Activated CD4-positive, alpha-beta T cell treated with anti-CD3 and anti-CD28 coated beads, Interleukin-2, amount 10 ng/mL, durations not matched to agents 24 days and 14 days (primary cell): ENCODE measurements at regions not wholly inside any gene's neighbourhood (a gene's known extent, or its start where the extent isn't known, plus 50 kb on each side); places are given as distances from the start of the nearest gene placed in this dataset.

ENCODE experiments used
- DNase-seq: peaks from one replicate; pipeline ENCODE4 v3.0.0; 2022
- H3K27ac Mint-ChIP-seq: one replicate; pipeline ENCODE4 v1.8.0; 2022; ENCODE audit warnings: mild to moderate bottlenecking, mixed read lengths
- H3K27me3 Mint-ChIP-seq: one replicate; pipeline ENCODE4 v1.8.0; 2022; ENCODE audit warnings: mixed read lengths
- H3K36me3 Mint-ChIP-seq: one replicate; pipeline ENCODE4 v1.8.0; 2022; ENCODE audit warnings: low read depth, mild to moderate bottlenecking, mixed read lengths
- H3K4me1 Mint-ChIP-seq: one replicate; pipeline ENCODE4 v1.8.0; 2021; ENCODE audit warnings: mixed read lengths
- H3K4me3 Mint-ChIP-seq: one replicate; pipeline ENCODE4 v1.8.0; 2022; ENCODE audit warnings: mild to moderate bottlenecking, moderate library complexity, mixed read lengths
- H3K9me3 Mint-ChIP-seq: one replicate; pipeline ENCODE4 v1.8.0; 2021; ENCODE audit warnings: mixed read lengths
- intact Hi-C: fragments of 100-400 bp; cut with micrococcal nuclease; formaldehyde crosslinking; loops from one replicate; pipeline ENCODE4 v1.15.1; 2023

- no peaks in the 10 kb centered on the region for H3K36me3 Mint-ChIP-seq
- H3K4me1 Mint-ChIP-seq = no peaks in the 10 kb centered on the region
- intact Hi-C loops = no loop called here
- no peaks in the 10 kb centered on the region for H3K9me3 Mint-ChIP-seq
- DNase-seq = no peak
- H3K27me3 Mint-ChIP-seq = no peaks in the 10 kb centered on the region
- no peak overlapping the region for H3K4me3 Mint-ChIP-seq
- H3K27ac Mint-ChIP-seq = no peak overlapping the region
Measured at GRCh38 chr13:105492216-105492615, 1043.2 kb downstream of the EFNB2 start.

- no peak for DNase-seq
- Mint-ChIP-seq H3K4me1 (no peaks in the 10 kb centered on the region), H3K4me3 (no peak overlapping the region), H3K27ac (no peak overlapping the region), H3K36me3 (no peaks in the 10 kb centered on the region), H3K9me3 (no peaks in the 10 kb centered on the region), H3K27me3 (no peaks in the 10 kb centered on the region)
- intact Hi-C loops = no loop called here
Measured at GRCh38 chr13:105491345-105491744, 1044.1 kb downstream of the EFNB2 start.

GRCh38 chr13:105485081-105485480, 1050.4 kb downstream of the EFNB2 start:
- intact Hi-C loops = no loop called here
- no peaks in the 10 kb centered on the region for H3K4me1 Mint-ChIP-seq
- H3K4me3 Mint-ChIP-seq = no peak overlapping the region
- H3K36me3 Mint-ChIP-seq = no peaks in the 10 kb centered on the region
- no peak overlapping the region for H3K27ac Mint-ChIP-seq
- H3K27me3 Mint-ChIP-seq = no peaks in the 10 kb centered on the region
- DNase-seq = no peak
- no peaks in the 10 kb centered on the region for H3K9me3 Mint-ChIP-seq

- Mint-ChIP-seq H3K4me1 (no peaks in the 10 kb centered on the region), H3K27ac (no peak overlapping the region), H3K36me3 (no peaks in the 10 kb centered on the region), H3K27me3 (no peaks in the 10 kb centered on the region), H3K4me3 (no peak overlapping the region), H3K9me3 (no peaks in the 10 kb centered on the region)
- DNase-seq = no peak
- intact Hi-C loops = no loop called here
Measured at GRCh38 chr13:105474983-105475610, 1060.4 kb downstream of the EFNB2 start.

- no peak overlapping the region for H3K4me3 Mint-ChIP-seq
- intact Hi-C loops = no loop called here
Measured at GRCh38 chr13:105471673-105472072, 1063.8 kb downstream of the EFNB2 start.

GRCh38 chr13:105466376-105466775, 1069.1 kb downstream of the EFNB2 start:
- intact Hi-C loops = no loop called here

More at GRCh38 chr13:105471673-105472072, 1063.8 kb downstream of the EFNB2 start:
- Mint-ChIP-seq H3K27me3 (no peaks in the 10 kb centered on the region), H3K9me3 (no peaks in the 10 kb centered on the region), H3K27ac (no peak overlapping the region), H3K36me3 (no peaks in the 10 kb centered on the region), H3K4me1 (no peaks in the 10 kb centered on the region)
- no peak for DNase-seq

GRCh38 chr13:105465745-105466144, 1069.7 kb downstream of the EFNB2 start, which contains the start of gene DAOA:
Gene DAOA (plus strand): TSS chr13:105466045.
- Mint-ChIP-seq H3K36me3 (no peaks in the 10 kb centered on the region), H3K27ac (no peak within 1 kb of the TSS), H3K27me3 (no peaks in the 10 kb centered on the region), H3K9me3 (no peaks in the 10 kb centered on the region), H3K4me3 (no peak within 1 kb of the TSS), H3K4me1 (no peaks in the 10 kb centered on the region)
- DNase-seq = no peak
- intact Hi-C loops = no loop called here

More at GRCh38 chr13:105466376-105466775, 1069.1 kb downstream of the EFNB2 start:
- Mint-ChIP-seq H3K36me3 (no peaks in the 10 kb centered on the region), H3K27ac (no peak overlapping the region), H3K4me3 (no peak overlapping the region), H3K9me3 (no peaks in the 10 kb centered on the region), H3K4me1 (no peaks in the 10 kb centered on the region), H3K27me3 (no peaks in the 10 kb centered on the region)
- DNase-seq = no peak

- H3K27me3 Mint-ChIP-seq = no peaks in the 10 kb centered on the region
Measured at GRCh38 chr13:105465251-105465650, 1070.2 kb downstream of the EFNB2 start.

GRCh38 chr13:105464249-105464648, 1071.2 kb downstream of the EFNB2 start:
- Mint-ChIP-seq H3K36me3 (no peaks in the 10 kb centered on the region), H3K27me3 (no peaks in the 10 kb centered on the region), H3K27ac (no peak overlapping the region), H3K4me3 (no peak overlapping the region), H3K9me3 (no peaks in the 10 kb centered on the region), H3K4me1 (no peaks in the 10 kb centered on the region)
- intact Hi-C loops = no loop called here
- no peak for DNase-seq

More at GRCh38 chr13:105465251-105465650, 1070.2 kb downstream of the EFNB2 start:
- Mint-ChIP-seq H3K4me3 (no peak overlapping the region), H3K27ac (no peak overlapping the region), H3K36me3 (no peaks in the 10 kb centered on the region), H3K9me3 (no peaks in the 10 kb centered on the region), H3K4me1 (no peaks in the 10 kb centered on the region)
- intact Hi-C loops = no loop called here
- no peak for DNase-seq

GRCh38 chr13:105463011-105463501, 1072.4 kb downstream of the EFNB2 start:
- Mint-ChIP-seq H3K4me1 (no peaks in the 10 kb centered on the region), H3K36me3 (no peaks in the 10 kb centered on the region), H3K4me3 (no peak overlapping the region), H3K27ac (no peak overlapping the region), H3K27me3 (no peaks in the 10 kb centered on the region), H3K9me3 (no peaks in the 10 kb centered on the region)
- no peak for DNase-seq
- intact Hi-C loops = no loop called here

GRCh38 chr13:105462098-105462497, 1073.4 kb downstream of the EFNB2 start:
- Mint-ChIP-seq H3K9me3 (no peaks in the 10 kb centered on the region), H3K4me3 (no peak overlapping the region), H3K4me1 (no peaks in the 10 kb centered on the region), H3K36me3 (no peaks in the 10 kb centered on the region), H3K27me3 (no peaks in the 10 kb centered on the region), H3K27ac (no peak overlapping the region)
- no peak for DNase-seq
- intact Hi-C loops = no loop called here

- Mint-ChIP-seq H3K27ac (no peak overlapping the region), H3K4me3 (no peak overlapping the region)
Measured at GRCh38 chr13:105452895-105453294, 1082.6 kb downstream of the EFNB2 start.

GRCh38 chr13:105450784-105451183, 1084.7 kb downstream of the EFNB2 start:
- peaks cover 3% of the 10 kb centered on the region for H3K9me3 Mint-ChIP-seq
- DNase-seq = no peak
- H3K27ac Mint-ChIP-seq = no peak overlapping the region
- no peaks in the 10 kb centered on the region for H3K4me1 Mint-ChIP-seq
- intact Hi-C loops = no loop called here
- no peak overlapping the region for H3K4me3 Mint-ChIP-seq
- H3K36me3 Mint-ChIP-seq = no peaks in the 10 kb centered on the region
- no peaks in the 10 kb centered on the region for H3K27me3 Mint-ChIP-seq

More at GRCh38 chr13:105452895-105453294, 1082.6 kb downstream of the EFNB2 start:
- H3K9me3 Mint-ChIP-seq = peaks cover 3% of the 10 kb centered on the region
- DNase-seq = no peak
- H3K36me3 Mint-ChIP-seq = no peaks in the 10 kb centered on the region
- H3K27me3 Mint-ChIP-seq = no peaks in the 10 kb centered on the region
- intact Hi-C loops = no loop called here
- H3K4me1 Mint-ChIP-seq = no peaks in the 10 kb centered on the region

GRCh38 chr13:105448811-105449210, 1086.7 kb downstream of the EFNB2 start:
- no peak overlapping the region for H3K4me3 Mint-ChIP-seq
- no peaks in the 10 kb centered on the region for H3K36me3 Mint-ChIP-seq
- intact Hi-C loops = no loop called here
- no peak overlapping the region for H3K27ac Mint-ChIP-seq
- no peaks in the 10 kb centered on the region for H3K4me1 Mint-ChIP-seq
- no peaks in the 10 kb centered on the region for H3K27me3 Mint-ChIP-seq
- H3K9me3 Mint-ChIP-seq = peaks cover under 1% of the 10 kb centered on the region
- DNase-seq = no peak

GRCh38 chr13:105446197-105446596, 1089.3 kb downstream of the EFNB2 start:
- no peak overlapping the region for H3K4me3 Mint-ChIP-seq

More at GRCh38 chr13:105446197-105446596, 1089.3 kb downstream of the EFNB2 start:
- Mint-ChIP-seq H3K27me3 (no peaks in the 10 kb centered on the region), H3K27ac (no peak overlapping the region), H3K9me3 (no peaks in the 10 kb centered on the region), H3K4me1 (no peaks in the 10 kb centered on the region), H3K36me3 (no peaks in the 10 kb centered on the region)
- intact Hi-C loops = no loop called here
- DNase-seq = no peak
